ENCODE measurements at regions not wholly inside any gene's neighbourhood (a gene's known extent, or its start where the extent isn't known, plus 50 kb on each side); places are given as distances from the start of the nearest gene placed in this dataset.

DNA sequence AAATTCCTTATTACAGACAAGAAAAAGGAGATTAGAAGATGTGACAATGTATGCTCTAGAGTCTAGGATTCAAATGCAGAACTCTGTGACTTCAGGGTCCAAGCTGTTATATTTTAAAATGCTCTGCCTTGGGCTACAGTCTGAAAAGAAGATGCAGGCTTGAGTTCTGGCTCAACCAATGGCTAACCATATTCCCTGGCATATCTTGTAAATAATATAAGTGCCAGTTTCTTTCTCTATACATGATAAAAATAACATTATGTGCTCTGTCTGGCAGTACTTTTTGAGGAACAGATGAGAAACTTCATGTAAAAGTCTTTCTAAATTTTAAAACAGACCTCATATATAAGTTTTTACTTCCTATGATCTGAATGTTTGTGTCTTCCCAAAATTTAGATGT, 926.5 kb upstream of the CDH6 start:
- no peak for TF ChIP-seq GATA2 (IDR thresholded peaks at IDR 0.05; ENCODE audit: low read depth, low read length)
- TF ChIP-seq GATA3 (IDR thresholded peaks at IDR 0.05; ENCODE audit: low read depth, low read length), result no peak
